Body of pancreas (tissue), 4 donors: ENCODE measurements at regions not wholly inside any gene's neighbourhood (a gene's known extent, or its start where the extent isn't known, plus 50 kb on each side); places are given as distances from the start of the nearest gene placed in this dataset.

Source experiments
- POLR2A ChIP-seq, 3 donors: fragments of 450-650 bp; IDR thresholded peaks; one replicate each; pipeline ENCODE4 v1.6.1; 2016; ENCODE audit warnings: antibody characterized with exemption in 3 of 3, mild to moderate bottlenecking in 2 of 3
- TF ChIP-seq, protein P1 (sequence below), 7 experiments: fragments of 450-650 bp in 4 of 7; fragments of 200-600 bp in 3 of 7; sonication (generic) in 3 of 7; IDR thresholded peaks; one replicate each; pipeline ENCODE4 v1.5.1; 2016 to 2019; ENCODE audit warnings: antibody characterized with exemption in 7 of 7

DNA sequence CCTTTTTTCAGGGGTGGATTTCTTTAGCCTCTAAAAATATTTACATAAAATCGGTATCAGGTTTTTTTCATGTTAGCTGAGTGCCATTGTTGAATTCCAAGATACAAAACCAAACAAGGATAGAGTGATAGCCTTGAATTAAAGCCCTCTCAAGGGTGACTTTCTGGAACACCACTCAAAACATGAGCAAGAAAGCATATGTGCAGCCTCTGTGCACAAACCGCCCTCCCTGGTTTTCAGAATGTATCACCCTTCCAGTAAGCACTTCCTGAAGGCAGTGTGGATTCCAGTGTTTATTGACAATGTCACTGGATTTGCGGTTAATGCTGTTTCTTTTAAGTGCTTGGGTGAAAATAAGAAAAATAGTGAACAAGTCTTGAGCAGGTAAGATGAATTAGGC, 597.7 kb downstream of the TMEM114 start:
- TF ChIP-seq, protein P1, sequence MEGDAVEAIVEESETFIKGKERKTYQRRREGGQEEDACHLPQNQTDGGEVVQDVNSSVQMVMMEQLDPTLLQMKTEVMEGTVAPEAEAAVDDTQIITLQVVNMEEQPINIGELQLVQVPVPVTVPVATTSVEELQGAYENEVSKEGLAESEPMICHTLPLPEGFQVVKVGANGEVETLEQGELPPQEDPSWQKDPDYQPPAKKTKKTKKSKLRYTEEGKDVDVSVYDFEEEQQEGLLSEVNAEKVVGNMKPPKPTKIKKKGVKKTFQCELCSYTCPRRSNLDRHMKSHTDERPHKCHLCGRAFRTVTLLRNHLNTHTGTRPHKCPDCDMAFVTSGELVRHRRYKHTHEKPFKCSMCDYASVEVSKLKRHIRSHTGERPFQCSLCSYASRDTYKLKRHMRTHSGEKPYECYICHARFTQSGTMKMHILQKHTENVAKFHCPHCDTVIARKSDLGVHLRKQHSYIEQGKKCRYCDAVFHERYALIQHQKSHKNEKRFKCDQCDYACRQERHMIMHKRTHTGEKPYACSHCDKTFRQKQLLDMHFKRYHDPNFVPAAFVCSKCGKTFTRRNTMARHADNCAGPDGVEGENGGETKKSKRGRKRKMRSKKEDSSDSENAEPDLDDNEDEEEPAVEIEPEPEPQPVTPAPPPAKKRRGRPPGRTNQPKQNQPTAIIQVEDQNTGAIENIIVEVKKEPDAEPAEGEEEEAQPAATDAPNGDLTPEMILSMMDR (IDR thresholded peaks at IDR 0.05): no peak
- no peak for TF ChIP-seq POLR2A (IDR thresholded peaks at IDR 0.05)
